C4-2B (cell line): ENCODE measurements at regions not wholly inside any gene's neighbourhood (a gene's known extent, or its start where the extent isn't known, plus 50 kb on each side); places are given as distances from the start of the nearest gene placed in this dataset.

Experiments used
- ZFX ChIP-seq: fragments of 450-650 bp; IDR thresholded peaks from 2 replicates; pipeline ENCODE4 v1.6.1; 2017
- TF ChIP-seq, protein P1 (sequence below): fragments of 450-650 bp; conservative IDR thresholded peaks from 2 replicates; pipeline ENCODE4 v1.5.1; 2017; ENCODE audit warnings: mild to moderate bottlenecking

GRCh38 chr14:85400678-85401077 is 129.3 kb upstream of the FLRT2 start:
- TF ChIP-seq, protein P1, sequence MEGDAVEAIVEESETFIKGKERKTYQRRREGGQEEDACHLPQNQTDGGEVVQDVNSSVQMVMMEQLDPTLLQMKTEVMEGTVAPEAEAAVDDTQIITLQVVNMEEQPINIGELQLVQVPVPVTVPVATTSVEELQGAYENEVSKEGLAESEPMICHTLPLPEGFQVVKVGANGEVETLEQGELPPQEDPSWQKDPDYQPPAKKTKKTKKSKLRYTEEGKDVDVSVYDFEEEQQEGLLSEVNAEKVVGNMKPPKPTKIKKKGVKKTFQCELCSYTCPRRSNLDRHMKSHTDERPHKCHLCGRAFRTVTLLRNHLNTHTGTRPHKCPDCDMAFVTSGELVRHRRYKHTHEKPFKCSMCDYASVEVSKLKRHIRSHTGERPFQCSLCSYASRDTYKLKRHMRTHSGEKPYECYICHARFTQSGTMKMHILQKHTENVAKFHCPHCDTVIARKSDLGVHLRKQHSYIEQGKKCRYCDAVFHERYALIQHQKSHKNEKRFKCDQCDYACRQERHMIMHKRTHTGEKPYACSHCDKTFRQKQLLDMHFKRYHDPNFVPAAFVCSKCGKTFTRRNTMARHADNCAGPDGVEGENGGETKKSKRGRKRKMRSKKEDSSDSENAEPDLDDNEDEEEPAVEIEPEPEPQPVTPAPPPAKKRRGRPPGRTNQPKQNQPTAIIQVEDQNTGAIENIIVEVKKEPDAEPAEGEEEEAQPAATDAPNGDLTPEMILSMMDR, result no peak
- no peak for TF ChIP-seq ZFX
